ENCODE measurements at regions not wholly inside any gene's neighbourhood (a gene's known extent, or its start where the extent isn't known, plus 50 kb on each side); places are given as distances from the start of the nearest gene placed in this dataset.
"Not testable (repeated sequence)": the region's sequence is repeated elsewhere in the genome, so short reads cannot be mapped to it uniquely, and the experiment has no call there.

- DNase-seq (no peak), ATAC-seq (ENCODE audit: low read depth in 2 of 2) (peak; percentile 30 to 37)
- Mint-ChIP-seq H3K27me3 (peaks cover 0 to 6% (median 0%) of the 10 kb centered on the region in 3 donors), H3K9me3 (peaks cover 0 to 5% (median 2%) of the 10 kb centered on the region in 7 donors), H3K4me3 (peak overlapping the region in 1 of 8 donors; percentile 45), H3K27ac (peak overlapping the region in 1 of 6 donors; percentile 76), H3K4me1 (peaks cover 4 to 14% (median 5%) of the 10 kb centered on the region in 3 donors), H3K36me3 (peaks cover 0 to 11% of the 10 kb centered on the region in 2 donors)
Measured at GRCh38 chrX:13383907-13384306, 64.1 kb upstream of the ATXN3L start.

GRCh38 chrX:13381514-13381913, 61.7 kb upstream of the ATXN3L start:
- Mint-ChIP-seq H3K27ac (no peak overlapping the region), H3K4me3 (no peak overlapping the region), H3K4me1 (peaks cover 0 to 10% (median 0%) of the 10 kb centered on the region in 3 donors), H3K27me3 (no peaks in the 10 kb centered on the region), H3K36me3 (no peaks in the 10 kb centered on the region), H3K9me3 (no peaks in the 10 kb centered on the region)
- DNase-seq (no peak), ATAC-seq (ENCODE audit: low read depth in 2 of 2) (no peak)

GRCh38 chrX:13380211-13380610, 60.4 kb upstream of the ATXN3L start:
- Mint-ChIP-seq H3K27ac (peak overlapping the region in 2 of 6 donors; percentile 29 to 60), H3K36me3 (no peaks in the 10 kb centered on the region), H3K27me3 (no peaks in the 10 kb centered on the region), H3K4me1 (peaks cover 0 to 10% (median 0%) of the 10 kb centered on the region in 3 donors), H3K9me3 (no peaks in the 10 kb centered on the region), H3K4me3 (no peak overlapping the region)
- ATAC-seq (ENCODE audit: low read depth in 2 of 2) = no peak
- no peak for DNase-seq

GRCh38 chrX:13378562-13379518, 59.0 kb upstream of the ATXN3L start:
- H3K4me3 Mint-ChIP-seq, H3K9me3 Mint-ChIP-seq, H3K27me3 Mint-ChIP-seq, H3K4me1 Mint-ChIP-seq, H3K36me3 Mint-ChIP-seq: not testable (repeated sequence)
- DNase-seq (peak; percentile 4), ATAC-seq (ENCODE audit: low read depth in 2 of 2) (peak; percentile 84 to 93)
- H3K27ac Mint-ChIP-seq = peak overlapping the region in 1 of 6 donors; percentile 52

GRCh38 chrX:13377550-13377934, 57.7 kb upstream of the ATXN3L start:
- Mint-ChIP-seq H3K36me3 (no peaks in the 10 kb centered on the region), H3K4me1 (peaks cover 3 to 15% (median 5%) of the 10 kb centered on the region in 3 donors), H3K9me3 (no peaks in the 10 kb centered on the region), H3K27me3 (no peaks in the 10 kb centered on the region), H3K4me3 (no peak overlapping the region), H3K27ac (peak overlapping the region in 1 of 6 donors; percentile 63)
- DNase-seq (no peak), ATAC-seq (ENCODE audit: low read depth in 2 of 2) (no peak)

GRCh38 chrX:13376857-13377549, 57.1 kb upstream of the ATXN3L start:
- Mint-ChIP-seq H3K36me3 (no peaks in the 10 kb centered on the region), H3K4me1 (peaks cover 3 to 11% (median 5%) of the 10 kb centered on the region in 3 donors), H3K9me3 (no peaks in the 10 kb centered on the region), H3K27me3 (no peaks in the 10 kb centered on the region), H3K4me3 (no peak overlapping the region), H3K27ac (peak overlapping the region in 1 of 6 donors; percentile 63)
- no peak for DNase-seq
- no peak for ATAC-seq (ENCODE audit: low read depth in 2 of 2)

- H3K9me3 Mint-ChIP-seq; DNase-seq; H3K36me3 Mint-ChIP-seq; H3K27ac Mint-ChIP-seq; ATAC-seq (ENCODE audit: low read depth in 2 of 2); H3K27me3 Mint-ChIP-seq; H3K4me3 Mint-ChIP-seq: not testable (repeated sequence)
- H3K4me1 Mint-ChIP-seq = peaks cover 3 to 10% (median 10%) of the 10 kb centered on the region in 3 donors
Measured at GRCh38 chrX:13375596-13375995, 55.7 kb upstream of the ATXN3L start.

- ATAC-seq (ENCODE audit: low read depth in 2 of 2) (no peak), DNase-seq (no peak)
- Mint-ChIP-seq H3K27ac (peak overlapping the region in 1 of 6 donors; percentile 80), H3K36me3 (no peaks in the 10 kb centered on the region), H3K27me3 (peaks cover 0 to 8% (median 0%) of the 10 kb centered on the region in 3 donors), H3K4me3 (no peak overlapping the region), H3K9me3 (peaks cover 0 to 4% (median 0%) of the 10 kb centered on the region in 7 donors), H3K4me1 (peaks cover 3 to 10% (median 7%) of the 10 kb centered on the region in 3 donors)
Measured at GRCh38 chrX:13374364-13374763, 54.5 kb upstream of the ATXN3L start.

GRCh38 chrX:13373431-13374187, 53.8 kb upstream of the ATXN3L start:
- Mint-ChIP-seq H3K36me3 (no peaks in the 10 kb centered on the region), H3K27ac (no peak overlapping the region), H3K9me3 (peaks cover 0 to 4% (median 0%) of the 10 kb centered on the region in 7 donors), H3K27me3 (peaks cover 0 to 8% (median 0%) of the 10 kb centered on the region in 3 donors), H3K4me3 (peak overlapping the region in 1 of 8 donors; percentile 35), H3K4me1 (peaks cover 3 to 10% (median 7%) of the 10 kb centered on the region in 3 donors)
- DNase-seq = no peak
- no peak for ATAC-seq (ENCODE audit: low read depth in 2 of 2)

- peaks cover 0 to 8% (median 0%) of the 10 kb centered on the region in 3 donors for H3K27me3 Mint-ChIP-seq
- H3K9me3 Mint-ChIP-seq = peaks cover 0 to 4% (median 0%) of the 10 kb centered on the region in 7 donors
- no peak overlapping the region for H3K27ac Mint-ChIP-seq
- DNase-seq (no peak), ATAC-seq (ENCODE audit: low read depth in 2 of 2) (no peak)
- H3K36me3 Mint-ChIP-seq = peaks cover 0 to 4% of the 10 kb centered on the region in 2 donors
- peaks cover 3 to 10% (median 7%) of the 10 kb centered on the region in 3 donors for H3K4me1 Mint-ChIP-seq
- no peak overlapping the region for H3K4me3 Mint-ChIP-seq
Measured at GRCh38 chrX:13373027-13373426, 53.2 kb upstream of the ATXN3L start.

- ATAC-seq (ENCODE audit: low read depth in 2 of 2) (no peak), DNase-seq (no peak)
- no peak overlapping the region for H3K27ac Mint-ChIP-seq
- peaks cover 0 to 4% (median 0%) of the 10 kb centered on the region in 7 donors for H3K9me3 Mint-ChIP-seq
- H3K4me3 Mint-ChIP-seq = no peak overlapping the region
- peaks cover 0 to 8% (median 0%) of the 10 kb centered on the region in 3 donors for H3K27me3 Mint-ChIP-seq
- H3K36me3 Mint-ChIP-seq = peaks cover 0 to 6% of the 10 kb centered on the region in 2 donors
- H3K4me1 Mint-ChIP-seq = peaks cover 3 to 10% (median 7%) of the 10 kb centered on the region in 3 donors
Measured at GRCh38 chrX:13372203-13372980, 52.5 kb upstream of the ATXN3L start.

GRCh38 chrX:13371186-13371585, 51.3 kb upstream of the ATXN3L start:
- Mint-ChIP-seq H3K36me3 (peaks cover 0 to 9% of the 10 kb centered on the region in 2 donors), H3K4me3 (no peak overlapping the region), H3K27me3 (peaks cover 0 to 12% (median 0%) of the 10 kb centered on the region in 3 donors), H3K4me1 (peaks cover 3 to 10% (median 7%) of the 10 kb centered on the region in 3 donors), H3K27ac (no peak overlapping the region), H3K9me3 (peaks cover 0 to 4% (median 1%) of the 10 kb centered on the region in 7 donors)
- ATAC-seq (ENCODE audit: low read depth in 2 of 2) (no peak), DNase-seq (no peak)

Measured in naive B cell (primary cell).